Brain microvascular endothelial cell (primary cell): ENCODE measurements at regions not wholly inside any gene's neighbourhood (a gene's known extent, or its start where the extent isn't known, plus 50 kb on each side); places are given as distances from the start of the nearest gene placed in this dataset.

ENCODE experiments used
- DNase-seq: peaks from one replicate; pipeline ENCODE4 v3.0.0-alpha.2; 2020
- H3K27ac ChIP-seq: fragments of 250-450 bp; sonication (Bioruptor Pico); 2 replicates; pipeline ENCODE4 v1.5.1; 2020; ENCODE audit warnings: mild to moderate bottlenecking, moderate library complexity
- H3K27me3 ChIP-seq: fragments of 250-450 bp; sonication (Bioruptor Pico); replicated peaks from 2 replicates; pipeline ENCODE4 v1.5.1; 2020; ENCODE audit warnings: mild to moderate bottlenecking
- H3K36me3 ChIP-seq: fragments of 250-450 bp; sonication (Bioruptor Pico); replicated peaks from 2 replicates; pipeline ENCODE4 v1.5.1; 2020; ENCODE audit warnings: mild to moderate bottlenecking
- H3K4me3 ChIP-seq: 2 replicates; pipeline ENCODE4 v1.5.1; 2011; ENCODE audit warnings: low read depth, mild to moderate bottlenecking, control low read depth, low read length, moderate library complexity
- in situ Hi-C: cut with HindIII; loops from 2 replicates; pipeline ENCODE4 v1.10.0; 2017; ENCODE audit warnings: low sequenced_read_pairs, low pct_ligation_motif_present
- TF ChIP-seq, protein P1 (sequence below): IDR thresholded peaks from 2 replicates; pipeline ENCODE4 v1.5.1; 2011; ENCODE audit warnings: low read depth, mild to moderate bottlenecking, moderate library complexity, low read length, control low read depth, inconsistent platforms; ENCODE audit errors: missing control alignments

- Histone ChIP-seq H3K36me3 (no peaks in the 10 kb centered on the region), H3K27ac (no peak overlapping the region), H3K27me3 (no peaks in the 10 kb centered on the region), H3K4me3 (no peak overlapping the region)
- DNase-seq = no peak
- TF ChIP-seq, protein P1, sequence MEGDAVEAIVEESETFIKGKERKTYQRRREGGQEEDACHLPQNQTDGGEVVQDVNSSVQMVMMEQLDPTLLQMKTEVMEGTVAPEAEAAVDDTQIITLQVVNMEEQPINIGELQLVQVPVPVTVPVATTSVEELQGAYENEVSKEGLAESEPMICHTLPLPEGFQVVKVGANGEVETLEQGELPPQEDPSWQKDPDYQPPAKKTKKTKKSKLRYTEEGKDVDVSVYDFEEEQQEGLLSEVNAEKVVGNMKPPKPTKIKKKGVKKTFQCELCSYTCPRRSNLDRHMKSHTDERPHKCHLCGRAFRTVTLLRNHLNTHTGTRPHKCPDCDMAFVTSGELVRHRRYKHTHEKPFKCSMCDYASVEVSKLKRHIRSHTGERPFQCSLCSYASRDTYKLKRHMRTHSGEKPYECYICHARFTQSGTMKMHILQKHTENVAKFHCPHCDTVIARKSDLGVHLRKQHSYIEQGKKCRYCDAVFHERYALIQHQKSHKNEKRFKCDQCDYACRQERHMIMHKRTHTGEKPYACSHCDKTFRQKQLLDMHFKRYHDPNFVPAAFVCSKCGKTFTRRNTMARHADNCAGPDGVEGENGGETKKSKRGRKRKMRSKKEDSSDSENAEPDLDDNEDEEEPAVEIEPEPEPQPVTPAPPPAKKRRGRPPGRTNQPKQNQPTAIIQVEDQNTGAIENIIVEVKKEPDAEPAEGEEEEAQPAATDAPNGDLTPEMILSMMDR = no peak
- in situ Hi-C loops = no loop called here
Measured at GRCh38 chr10:8600192-8600591, 545.7 kb downstream of the GATA3 start.

GRCh38 chr10:8602821-8603220, 548.3 kb downstream of the GATA3 start:
- H3K27ac ChIP-seq = no peak overlapping the region
- in situ Hi-C loops = no loop called here
- H3K4me3 ChIP-seq = no peak overlapping the region
- no peaks in the 10 kb centered on the region for H3K36me3 ChIP-seq
- no peaks in the 10 kb centered on the region for H3K27me3 ChIP-seq
- DNase-seq = no peak
- TF ChIP-seq, protein P1 = no peak

DNA sequence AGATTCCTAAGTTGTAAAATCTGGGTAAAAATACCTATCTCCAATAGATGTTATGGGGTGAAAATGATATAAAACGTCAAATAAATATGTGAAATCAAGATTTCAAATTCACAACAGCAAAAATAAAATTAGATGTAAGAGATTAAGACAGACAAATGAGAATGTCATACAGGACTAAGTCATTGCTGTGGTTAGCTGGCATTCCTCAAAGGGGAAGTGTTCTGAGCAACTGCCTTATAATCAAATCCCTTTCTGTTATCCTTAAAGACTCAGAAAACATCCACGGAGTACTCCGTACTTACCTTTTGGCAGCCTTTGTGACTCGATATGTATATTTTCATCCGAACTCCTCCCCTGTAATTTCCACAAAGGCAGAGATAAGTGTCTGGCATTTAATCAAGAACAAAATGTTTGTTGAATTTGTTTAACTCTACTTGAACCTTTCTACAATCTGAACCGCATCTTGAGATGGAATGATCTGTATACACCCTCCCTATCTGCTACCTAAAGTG, 559.6 kb downstream of the GATA3 start:
- in situ Hi-C loops = no loop called here

GRCh38 chr10:8615118-8615517, 560.6 kb downstream of the GATA3 start:
- TF ChIP-seq, protein P1 = no peak
- Histone ChIP-seq H3K27me3 (no peaks in the 10 kb centered on the region), H3K27ac (no peak overlapping the region), H3K4me3 (no peak overlapping the region), H3K36me3 (no peaks in the 10 kb centered on the region)
- in situ Hi-C loops = no loop called here
- no peak for DNase-seq

More for the DNA sequence above, 559.6 kb downstream of the GATA3 start:
- Histone ChIP-seq H3K27me3 (no peaks in the 10 kb centered on the region), H3K27ac (no peak overlapping the region), H3K4me3 (no peak overlapping the region), H3K36me3 (no peaks in the 10 kb centered on the region)
- no peak for DNase-seq
- TF ChIP-seq, protein P1 = no peak

DNA sequence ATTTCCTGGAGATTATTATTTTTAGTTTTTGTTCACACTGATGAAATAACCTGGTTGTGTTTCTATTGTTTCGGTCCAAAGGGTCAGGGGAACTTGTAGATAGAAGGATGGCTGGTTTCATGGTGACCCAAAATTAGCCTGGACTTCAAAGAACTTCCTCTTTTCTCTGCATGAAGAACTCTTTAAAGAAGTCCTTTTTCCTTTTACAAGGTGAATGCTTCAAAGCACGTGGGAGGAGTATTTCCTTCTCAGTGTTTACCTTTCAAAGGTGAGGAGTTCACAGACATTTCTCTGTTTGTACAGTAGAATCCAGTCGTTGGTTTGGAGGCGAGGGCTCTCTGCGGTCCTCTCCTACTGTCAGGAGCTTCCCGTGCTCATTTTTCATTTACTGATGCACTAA, 561.7 kb downstream of the GATA3 start:
- H3K27ac ChIP-seq = no peak overlapping the region
- in situ Hi-C loops = no loop called here
- DNase-seq = no peak
- no peaks in the 10 kb centered on the region for H3K36me3 ChIP-seq
- no peak overlapping the region for H3K4me3 ChIP-seq
- H3K27me3 ChIP-seq = no peaks in the 10 kb centered on the region
- TF ChIP-seq, protein P1 = no peak

GRCh38 chr10:8617792-8618191, 563.3 kb downstream of the GATA3 start:
- no peak overlapping the region for H3K27ac ChIP-seq
- no peak for DNase-seq
- TF ChIP-seq, protein P1 = no peak
- no peaks in the 10 kb centered on the region for H3K27me3 ChIP-seq
- H3K36me3 ChIP-seq = no peaks in the 10 kb centered on the region
- no peak overlapping the region for H3K4me3 ChIP-seq
- in situ Hi-C loops = no loop called here
